Activated CD8-positive, alpha-beta memory T cell treated with anti-CD3 and anti-CD28 coated beads, Interleukin-2, amount 10 ng/mL, durations not matched to agents 7 days and 5 days (primary cell): ENCODE measurements at regions not wholly inside any gene's neighbourhood (a gene's known extent, or its start where the extent isn't known, plus 50 kb on each side); places are given as distances from the start of the nearest gene placed in this dataset.

Experiments used
- ATAC-seq: fragments of 150-1000 bp; cut with Tn5 transposase; one replicate; pipeline ENCODE4 v1.10.0; 2021; ENCODE audit warnings: moderate library complexity
- CTCF ChIA-PET: fragments of 350-600 bp; sonication (Branson Sonifier 250); formaldehyde crosslinking; loops from one replicate; lab custom pipeline; 2021; ENCODE audit warnings: antibody characterized with exemption; lab: Charles Lee
- DNase-seq: peaks from one replicate; pipeline ENCODE4 v3.0.0-alpha.2; 2020
- H3K27ac Mint-ChIP-seq: one replicate; pipeline ENCODE4 v1.8.0; 2021; ENCODE audit warnings: mild to moderate bottlenecking, mixed read lengths
- H3K27me3 Mint-ChIP-seq: one replicate; pipeline ENCODE4 v1.8.0; 2021; ENCODE audit warnings: mixed read lengths
- H3K36me3 Mint-ChIP-seq: one replicate; pipeline ENCODE4 v1.8.0; 2021; ENCODE audit warnings: mild to moderate bottlenecking, mixed read lengths
- H3K4me1 Mint-ChIP-seq: one replicate; pipeline ENCODE4 v1.8.0; 2021; ENCODE audit warnings: mixed read lengths
- H3K4me3 Mint-ChIP-seq: one replicate; pipeline ENCODE4 v1.8.0; 2021; ENCODE audit warnings: mild to moderate bottlenecking, moderate library complexity, mixed read lengths
- H3K9me3 Mint-ChIP-seq: one replicate; pipeline ENCODE4 v1.8.0; 2022; ENCODE audit warnings: low read depth, mixed read lengths

DNA sequence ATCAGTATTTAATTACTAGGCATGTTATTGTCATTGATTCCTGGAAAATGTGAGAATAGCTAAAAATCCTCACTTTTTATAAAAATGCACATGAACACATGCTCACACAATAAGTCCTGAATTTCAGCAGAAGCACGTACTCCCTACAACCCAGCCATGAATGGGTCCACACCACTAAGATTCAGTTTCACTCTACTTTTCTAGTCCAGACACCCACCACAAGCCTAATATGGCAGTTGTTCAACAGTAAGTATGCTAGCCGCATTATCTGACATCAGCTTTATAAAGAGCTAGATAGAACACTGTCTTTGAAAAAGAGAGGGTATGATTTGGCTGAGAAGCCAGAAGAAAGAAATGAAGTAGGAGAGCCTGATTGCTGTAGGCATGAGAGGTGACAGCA is 639.3 kb downstream of the BRINP1 start:
- H3K4me1 Mint-ChIP-seq, result no peaks in the 10 kb centered on the region
- ATAC-seq (no peak), DNase-seq (no peak)
- no peak overlapping the region for H3K4me3 Mint-ChIP-seq
- CTCF ChIA-PET, result no interaction called here
- no peak overlapping the region for H3K27ac Mint-ChIP-seq
- H3K27me3 Mint-ChIP-seq, result no peaks in the 10 kb centered on the region
- no peaks in the 10 kb centered on the region for H3K36me3 Mint-ChIP-seq
- peaks cover 10% of the 10 kb centered on the region for H3K9me3 Mint-ChIP-seq

GRCh38 chr9:118732998-118733397 is 636.2 kb downstream of the BRINP1 start:
- peaks cover 15% of the 10 kb centered on the region for H3K9me3 Mint-ChIP-seq
- ATAC-seq, result no peak
- no peaks in the 10 kb centered on the region for H3K4me1 Mint-ChIP-seq
- no peaks in the 10 kb centered on the region for H3K27me3 Mint-ChIP-seq
- no peak overlapping the region for H3K27ac Mint-ChIP-seq
- no peak overlapping the region for H3K4me3 Mint-ChIP-seq
- CTCF ChIA-PET, result interaction anchor here (0.6 kb wide), 1 partner anchor 220 kb away, joined by 3 read pairs; no protein-coding TSS in a partner anchor
- no peaks in the 10 kb centered on the region for H3K36me3 Mint-ChIP-seq
- no peak for DNase-seq

DNA sequence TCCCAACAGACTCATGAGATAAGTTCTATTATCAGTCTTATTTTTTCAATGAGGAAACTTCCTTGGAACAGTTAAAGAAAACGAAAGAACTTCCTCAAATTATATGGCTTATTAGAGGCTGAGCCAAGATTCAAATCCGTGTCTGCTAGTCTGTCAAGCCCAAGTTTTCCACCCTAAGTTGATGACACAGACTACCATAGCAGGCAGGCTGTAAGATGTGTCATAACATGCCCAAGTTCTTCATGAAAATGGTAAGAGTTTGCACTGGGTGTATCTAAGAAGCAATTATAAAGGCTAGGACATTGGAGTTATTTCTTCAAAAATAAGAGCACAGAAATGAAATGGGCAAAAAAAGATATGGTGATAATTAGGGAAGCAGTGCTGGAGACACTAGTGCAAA is 634.5 kb downstream of the BRINP1 start:
- Mint-ChIP-seq H3K27ac (no peak overlapping the region), H3K36me3 (no peaks in the 10 kb centered on the region), H3K9me3 (peaks cover 20% of the 10 kb centered on the region), H3K4me1 (no peaks in the 10 kb centered on the region), H3K4me3 (no peak overlapping the region), H3K27me3 (no peaks in the 10 kb centered on the region)
- ATAC-seq, result no peak
- CTCF ChIA-PET, result no interaction called here
- DNase-seq, result no peak

DNA sequence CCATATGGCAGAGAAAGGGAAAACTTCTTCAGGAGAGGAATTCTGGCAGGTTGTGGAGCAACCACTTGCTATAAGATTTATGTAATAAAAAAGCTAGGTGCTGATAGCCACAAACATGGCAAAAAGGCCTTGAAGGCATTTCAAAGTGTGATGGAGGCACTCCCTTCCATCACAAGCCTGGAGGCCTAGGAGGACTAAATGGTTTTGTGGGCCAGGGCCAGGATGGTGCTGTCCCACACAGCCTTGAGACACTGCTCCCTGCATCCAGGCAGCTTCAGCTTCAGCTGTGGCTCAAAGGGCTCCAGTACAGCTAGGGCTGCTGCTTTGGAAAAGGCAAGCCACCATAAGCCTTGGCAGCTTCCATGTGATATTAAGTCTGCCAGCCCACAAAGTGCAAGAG is 632.8 kb downstream of the BRINP1 start:
- Mint-ChIP-seq H3K27ac (no peak overlapping the region), H3K27me3 (no peaks in the 10 kb centered on the region), H3K36me3 (no peaks in the 10 kb centered on the region), H3K4me3 (no peak overlapping the region), H3K9me3 (peaks cover 20% of the 10 kb centered on the region), H3K4me1 (no peaks in the 10 kb centered on the region)
- DNase-seq, result no peak
- CTCF ChIA-PET, result no interaction called here
- no peak for ATAC-seq

DNA sequence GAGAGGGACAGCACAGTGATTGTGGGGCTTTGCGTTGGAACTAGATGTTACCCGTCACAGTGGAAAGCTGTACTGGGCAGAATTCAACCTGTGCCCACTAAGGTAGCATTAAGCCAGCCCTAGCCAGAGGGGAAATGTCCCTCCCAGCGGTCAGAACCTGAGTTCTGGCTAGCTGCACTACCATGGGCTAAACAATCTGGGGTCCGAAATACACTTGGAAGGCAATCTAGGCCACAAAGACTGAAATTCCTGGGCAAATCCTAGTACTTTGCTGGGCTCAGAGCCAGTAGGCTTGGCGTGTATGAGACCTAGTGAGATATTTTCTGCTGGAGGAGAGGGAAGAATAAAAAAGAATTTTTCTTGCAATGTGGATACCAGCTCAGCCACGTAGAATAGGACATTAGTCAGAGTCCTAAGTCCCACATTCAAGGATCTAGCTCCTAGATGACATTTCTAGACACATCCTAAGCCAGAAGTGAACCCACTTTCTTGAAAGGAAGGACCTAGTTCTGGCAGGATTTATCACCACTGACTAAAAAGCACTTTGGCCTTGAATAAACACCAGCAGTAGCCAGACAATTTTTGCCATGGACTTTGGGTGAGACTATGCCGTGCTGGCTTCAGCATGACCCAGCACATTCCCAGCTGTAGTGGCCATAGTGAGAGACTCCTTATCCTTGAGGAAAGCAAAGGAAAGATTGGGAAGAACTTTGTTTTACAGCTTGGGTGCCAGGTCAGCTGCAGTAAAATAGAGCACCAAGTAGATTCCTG is 618.0 kb downstream of the BRINP1 start:
- Mint-ChIP-seq H3K27me3 (no peaks in the 10 kb centered on the region), H3K9me3 (peaks cover 2% of the 10 kb centered on the region), H3K27ac (no peak overlapping the region), H3K4me1 (no peaks in the 10 kb centered on the region), H3K36me3 (no peaks in the 10 kb centered on the region), H3K4me3 (no peak overlapping the region)
- DNase-seq (no peak), ATAC-seq (no peak)
- CTCF ChIA-PET, result no interaction called here

GRCh38 chr9:118751848-118752223 is 617.4 kb downstream of the BRINP1 start:
- CTCF ChIA-PET, result no interaction called here
- H3K36me3 Mint-ChIP-seq, result no peaks in the 10 kb centered on the region
- DNase-seq (no peak), ATAC-seq (no peak)
- peaks cover 2% of the 10 kb centered on the region for H3K9me3 Mint-ChIP-seq
- no peaks in the 10 kb centered on the region for H3K27me3 Mint-ChIP-seq
- no peak overlapping the region for H3K4me3 Mint-ChIP-seq
- no peak overlapping the region for H3K27ac Mint-ChIP-seq
- no peaks in the 10 kb centered on the region for H3K4me1 Mint-ChIP-seq

DNA sequence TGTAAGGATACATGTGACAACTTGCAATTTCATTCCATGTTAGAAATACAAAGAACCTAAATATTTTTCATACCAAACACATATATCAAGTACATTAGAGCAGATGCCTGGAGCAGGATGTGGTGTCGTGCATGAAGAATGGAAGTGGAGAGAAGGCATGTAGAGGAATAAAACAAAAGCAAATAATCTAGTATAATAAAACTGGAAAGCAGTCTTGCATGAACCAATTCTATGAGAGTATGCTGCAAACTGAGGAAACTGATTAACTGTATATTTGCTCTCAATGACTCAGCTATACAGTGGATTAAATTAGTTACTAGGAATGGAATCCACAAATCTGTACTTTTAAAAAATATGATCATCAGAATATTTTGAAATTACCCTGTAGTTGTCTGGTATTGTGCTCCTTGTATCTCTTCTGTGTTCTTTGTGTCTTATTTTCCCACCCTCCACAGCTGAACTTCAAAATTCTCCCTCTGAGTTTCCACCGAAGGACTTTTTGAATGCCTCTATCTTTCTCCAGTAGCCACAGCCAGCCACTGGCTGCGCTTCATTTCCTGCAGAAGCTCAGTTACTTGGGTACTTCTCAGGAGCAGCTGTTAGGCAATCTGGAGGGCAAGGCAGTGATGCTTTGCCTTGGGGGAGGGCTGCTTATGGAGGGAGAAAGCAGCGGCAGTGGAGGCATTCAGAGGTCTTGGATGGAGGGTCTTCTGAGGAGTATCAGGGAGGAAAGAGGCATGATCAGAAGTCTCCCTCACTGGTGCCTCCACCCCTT is 608.0 kb downstream of the BRINP1 start:
- CTCF ChIA-PET, result no interaction called here
- H3K27ac Mint-ChIP-seq, result no peak overlapping the region
- peaks cover 2% of the 10 kb centered on the region for H3K9me3 Mint-ChIP-seq
- no peak overlapping the region for H3K4me3 Mint-ChIP-seq
- DNase-seq (no peak), ATAC-seq (no peak)
- H3K36me3 Mint-ChIP-seq, result no peaks in the 10 kb centered on the region
- no peaks in the 10 kb centered on the region for H3K4me1 Mint-ChIP-seq
- no peaks in the 10 kb centered on the region for H3K27me3 Mint-ChIP-seq

GRCh38 chr9:118767571-118767970 is 601.7 kb downstream of the BRINP1 start:
- CTCF ChIA-PET, result no interaction called here

DNA sequence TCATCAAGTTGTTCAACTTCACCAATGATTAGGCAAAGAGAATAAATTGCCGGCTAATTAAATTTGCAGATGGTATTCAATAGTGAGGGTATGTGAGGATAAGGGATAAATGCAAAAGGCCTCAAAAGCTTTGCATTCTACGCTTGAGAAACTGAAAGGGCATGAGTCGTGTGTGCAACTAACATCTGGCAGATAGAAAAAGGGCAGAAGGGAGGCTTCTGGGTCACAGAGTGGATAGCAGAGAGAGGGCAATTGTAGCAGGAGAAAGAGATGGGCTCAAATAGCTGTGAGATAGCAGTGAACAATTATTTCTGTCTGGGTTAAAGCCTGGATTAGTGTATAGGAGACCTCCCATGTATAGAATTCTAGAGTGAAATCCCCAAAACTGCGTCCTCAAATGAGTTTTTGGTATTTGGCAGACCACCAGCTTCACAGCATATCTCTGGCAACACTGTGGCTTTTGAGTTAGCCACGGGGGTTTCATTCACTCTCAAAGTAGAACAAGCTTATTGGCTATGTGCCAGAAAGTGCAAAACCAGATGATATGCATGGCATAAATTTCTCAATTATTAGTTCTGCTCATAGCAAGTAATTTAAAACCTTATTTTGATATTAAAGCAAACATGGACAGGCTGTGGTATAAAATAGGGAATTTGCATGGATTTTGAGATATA is 586.3 kb downstream of the BRINP1 start:
- CTCF ChIA-PET, result no interaction called here
- Mint-ChIP-seq H3K4me3 (no peak overlapping the region), H3K36me3 (no peaks in the 10 kb centered on the region), H3K27ac (no peak overlapping the region), H3K9me3 (peaks cover 9% of the 10 kb centered on the region), H3K27me3 (no peaks in the 10 kb centered on the region), H3K4me1 (no peaks in the 10 kb centered on the region)
- DNase-seq (no peak), ATAC-seq (no peak)

More at GRCh38 chr9:118767571-118767970, 601.7 kb downstream of the BRINP1 start:
- ATAC-seq, result no peak
- Mint-ChIP-seq H3K36me3 (no peaks in the 10 kb centered on the region), H3K4me1 (no peaks in the 10 kb centered on the region), H3K9me3 (peaks cover 5% of the 10 kb centered on the region), H3K27me3 (no peaks in the 10 kb centered on the region), H3K4me3 (no peak overlapping the region), H3K27ac (no peak overlapping the region)
- DNase-seq, result no peak

- H3K4me3 Mint-ChIP-seq, result no peak overlapping the region
- DNase-seq, result no peak
- H3K27me3 Mint-ChIP-seq, result no peaks in the 10 kb centered on the region
- no peak overlapping the region for H3K27ac Mint-ChIP-seq
- CTCF ChIA-PET, result no interaction called here
- no peaks in the 10 kb centered on the region for H3K4me1 Mint-ChIP-seq
- H3K36me3 Mint-ChIP-seq, result no peaks in the 10 kb centered on the region
- ATAC-seq, result no peak
- peaks cover 7% of the 10 kb centered on the region for H3K9me3 Mint-ChIP-seq
Observed at GRCh38 chr9:118784033-118784432, 585.2 kb downstream of the BRINP1 start.

DNA sequence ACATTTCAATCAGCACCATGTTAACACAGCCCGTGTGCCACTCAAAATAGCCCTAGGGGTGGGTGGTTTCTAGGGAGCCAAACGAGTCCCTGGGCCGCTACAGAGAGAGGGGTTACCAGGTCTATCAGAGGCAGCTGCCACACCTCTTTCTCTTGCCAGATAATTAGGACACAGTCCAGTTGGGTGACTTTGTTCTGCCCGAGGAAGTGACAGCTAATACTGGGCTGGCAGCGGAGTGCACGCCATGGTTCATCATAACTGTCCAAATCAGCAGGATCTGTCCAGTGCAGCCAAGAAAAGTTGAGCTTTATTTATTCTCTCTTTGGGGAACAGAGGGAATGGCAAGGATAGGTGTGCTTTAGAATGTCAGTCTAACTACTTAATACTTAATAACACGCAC is 583.8 kb downstream of the BRINP1 start:
- H3K27ac Mint-ChIP-seq, result no peak overlapping the region
- H3K36me3 Mint-ChIP-seq, result no peaks in the 10 kb centered on the region
- H3K9me3 Mint-ChIP-seq, result peaks cover under 1% of the 10 kb centered on the region
- H3K4me1 Mint-ChIP-seq, result no peaks in the 10 kb centered on the region
- H3K27me3 Mint-ChIP-seq, result no peaks in the 10 kb centered on the region
- no peak overlapping the region for H3K4me3 Mint-ChIP-seq
- DNase-seq (no peak), ATAC-seq (no peak)
- CTCF ChIA-PET, result no interaction called here

DNA sequence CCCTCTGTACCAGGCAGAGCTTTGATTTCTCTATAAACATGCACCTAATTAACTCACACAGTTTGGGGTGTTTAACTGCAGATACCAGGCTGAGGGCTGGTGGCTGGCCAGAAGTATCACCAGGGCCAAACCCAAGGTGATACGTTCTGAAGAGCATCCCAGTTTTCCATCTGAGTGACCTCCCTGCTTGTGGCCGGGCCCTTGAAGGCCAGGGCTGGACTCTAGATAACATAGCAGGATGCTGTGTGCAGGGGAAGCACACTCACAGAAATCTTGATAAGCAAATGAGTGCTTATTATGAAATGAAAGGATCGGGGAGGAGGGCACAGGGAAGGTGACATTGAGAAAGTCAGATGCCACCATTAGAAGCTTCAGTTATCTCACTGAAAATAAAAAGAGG is 582.4 kb downstream of the BRINP1 start:
- DNase-seq (no peak), ATAC-seq (no peak)
- no peaks in the 10 kb centered on the region for H3K9me3 Mint-ChIP-seq
- H3K4me1 Mint-ChIP-seq, result no peaks in the 10 kb centered on the region
- H3K27me3 Mint-ChIP-seq, result no peaks in the 10 kb centered on the region
- H3K27ac Mint-ChIP-seq, result no peak overlapping the region
- H3K4me3 Mint-ChIP-seq, result no peak overlapping the region
- H3K36me3 Mint-ChIP-seq, result no peaks in the 10 kb centered on the region
- CTCF ChIA-PET, result no interaction called here

GRCh38 chr9:118809160-118809625 is 560.0 kb downstream of the BRINP1 start:
- no peaks in the 10 kb centered on the region for H3K4me1 Mint-ChIP-seq
- no peaks in the 10 kb centered on the region for H3K27me3 Mint-ChIP-seq
- CTCF ChIA-PET, result no interaction called here
- H3K36me3 Mint-ChIP-seq, result no peaks in the 10 kb centered on the region
- H3K9me3 Mint-ChIP-seq, result peaks cover 15% of the 10 kb centered on the region
- no peak for ATAC-seq
- no peak for DNase-seq
- no peak overlapping the region for H3K27ac Mint-ChIP-seq
- no peak overlapping the region for H3K4me3 Mint-ChIP-seq
